Astrocyte (in vitro differentiated cells and primary cell): ENCODE measurements at regions not wholly inside any gene's neighbourhood (a gene's known extent, or its start where the extent isn't known, plus 50 kb on each side); places are given as distances from the start of the nearest gene placed in this dataset.

Source experiments
- DNase-seq: peaks from one replicate; pipeline ENCODE4 v3.0.0-alpha.2; 2010; ENCODE audit warnings: low read depth
- FAIRE-seq: peaks from 2 replicates; lab custom pipeline; 2011; peaks lifted over from hg19 to GRCh38; lab: Jason Lieb, UNC
- H2AFZ ChIP-seq: 2 replicates; pipeline ENCODE4 v1.6.0; 2012; ENCODE audit warnings: low read depth, low read length, inconsistent platforms
- H3K27ac ChIP-seq: 2 replicates; pipeline ENCODE4 v1.5.1; 2011; ENCODE audit warnings: low read depth, low read length, inconsistent platforms
- H3K27me3 ChIP-seq: 2 replicates; pipeline ENCODE4 v1.6.0; 2011; ENCODE audit warnings: low read length, inconsistent platforms; ENCODE audit not compliant: insufficient read depth
- H3K36me3 ChIP-seq: 2 replicates; pipeline ENCODE4 v1.5.1; 2011; ENCODE audit warnings: low read length, inconsistent platforms; ENCODE audit not compliant: insufficient read depth
- H3K4me1 ChIP-seq: 2 replicates; pipeline ENCODE4 v1.5.1; 2011; ENCODE audit warnings: low read length, inconsistent platforms; ENCODE audit not compliant: insufficient read depth
- H3K4me2 ChIP-seq: 2 replicates; pipeline ENCODE4 v1.6.0; 2012; ENCODE audit warnings: low read length, inconsistent platforms
- H3K4me3 ChIP-seq: 2 replicates; pipeline ENCODE4 v1.5.1; 2011; ENCODE audit warnings: low read depth, mild to moderate bottlenecking, low read length, inconsistent platforms; ENCODE audit not compliant: insufficient read depth
- H3K79me2 ChIP-seq: 2 replicates; pipeline ENCODE4 v1.6.0; 2012; ENCODE audit warnings: mild to moderate bottlenecking, low read length, inconsistent platforms; ENCODE audit not compliant: insufficient read depth
- H3K9ac ChIP-seq: 2 replicates; pipeline ENCODE4 v1.6.0; 2012; ENCODE audit warnings: mild to moderate bottlenecking, low read length, inconsistent platforms
- H3K9me3 ChIP-seq: 2 replicates; pipeline ENCODE4 v1.5.1; 2012; ENCODE audit warnings: low read depth, mild to moderate bottlenecking, low read length, inconsistent platforms; ENCODE audit not compliant: insufficient read depth
- H4K20me1 ChIP-seq: 2 replicates; pipeline ENCODE4 v1.6.0; 2012; ENCODE audit warnings: low read length, inconsistent platforms; ENCODE audit not compliant: insufficient read depth
- H3K27ac Mint-ChIP-seq: one replicate; pipeline ENCODE4 v1.8.0; 2021; ENCODE audit warnings: mild to moderate bottlenecking, mixed read lengths; ENCODE audit not compliant: unreplicated experiment
- H3K27me3 Mint-ChIP-seq: one replicate; pipeline ENCODE4 v1.8.0; 2021; ENCODE audit warnings: low read depth, mixed read lengths; ENCODE audit not compliant: unreplicated experiment
- H3K36me3 Mint-ChIP-seq: one replicate; pipeline ENCODE4 v1.8.0; 2021; ENCODE audit warnings: low read depth, mixed read lengths; ENCODE audit not compliant: unreplicated experiment
- H3K4me1 Mint-ChIP-seq: one replicate; pipeline ENCODE4 v1.8.0; 2021; ENCODE audit warnings: low read depth, mixed read lengths; ENCODE audit not compliant: unreplicated experiment
- H3K4me3 Mint-ChIP-seq: one replicate; pipeline ENCODE4 v1.8.0; 2021; ENCODE audit warnings: mild to moderate bottlenecking, moderate library complexity, mixed read lengths; ENCODE audit not compliant: unreplicated experiment
- H3K9me3 Mint-ChIP-seq: one replicate; pipeline ENCODE4 v1.8.0; 2021; ENCODE audit warnings: mild to moderate bottlenecking, mixed read lengths; ENCODE audit not compliant: unreplicated experiment
- CTCF ChIP-seq: IDR thresholded peaks from 2 replicates; pipeline ENCODE4 v1.5.1; 2011; ENCODE audit warnings: low read depth, mild to moderate bottlenecking, inconsistent platforms, low read length, moderate library complexity; ENCODE audit not compliant: insufficient read depth
- EZH2 ChIP-seq: IDR thresholded peaks from 2 replicates; pipeline ENCODE4 v1.6.1; 2012; ENCODE audit warnings: mild to moderate bottlenecking, low read length, inconsistent platforms; ENCODE audit not compliant: insufficient read depth

GRCh38 chr2:8539743-8540551 is 141.9 kb upstream of the ID2 start:
- no peak overlapping the region for H3K27ac ChIP-seq
- Mint-ChIP-seq H3K36me3 (no peaks in the 10 kb centered on the region), H3K4me1 (peaks cover 20% of the 10 kb centered on the region), H3K27ac (no peak overlapping the region), H3K9me3 (no peaks in the 10 kb centered on the region), H3K4me3 (no peak overlapping the region), H3K27me3 (peaks cover 43% of the 10 kb centered on the region)
- no peaks in the 10 kb centered on the region for H3K9me3 ChIP-seq
- H3K27me3 ChIP-seq = no peaks in the 10 kb centered on the region
- TF ChIP-seq CTCF (no peak), EZH2 (no peak)
- H3K4me3 ChIP-seq = no peak overlapping the region
- no peaks in the 10 kb centered on the region for H3K79me2 ChIP-seq
- no peaks in the 10 kb centered on the region for H4K20me1 ChIP-seq
- no peak overlapping the region for H3K4me2 ChIP-seq
- DNase-seq (no peak), FAIRE-seq (no peak)
- no peak overlapping the region for H3K9ac ChIP-seq
- H3K36me3 ChIP-seq = no peaks in the 10 kb centered on the region
- H2AFZ ChIP-seq = no peak overlapping the region
- peaks cover 29% of the 10 kb centered on the region for H3K4me1 ChIP-seq

GRCh38 chr2:8540552-8541055 is 141.3 kb upstream of the ID2 start:
- no peak overlapping the region for H2AFZ ChIP-seq
- H3K4me3 Mint-ChIP-seq = no peak overlapping the region
- no peaks in the 10 kb centered on the region for H3K36me3 ChIP-seq
- no peaks in the 10 kb centered on the region for H4K20me1 ChIP-seq
- no peaks in the 10 kb centered on the region for H3K36me3 Mint-ChIP-seq
- DNase-seq (no peak), FAIRE-seq (no peak)
- no peak for TF ChIP-seq CTCF
- no peak for TF ChIP-seq EZH2
- peak overlapping the region; percentile 14 for H3K27ac Mint-ChIP-seq
- no peaks in the 10 kb centered on the region for H3K79me2 ChIP-seq
- H3K9ac ChIP-seq = no peak overlapping the region
- no peaks in the 10 kb centered on the region for H3K27me3 ChIP-seq
- H3K4me1 ChIP-seq = peaks cover 30% of the 10 kb centered on the region
- no peaks in the 10 kb centered on the region for H3K9me3 Mint-ChIP-seq
- peaks cover 22% of the 10 kb centered on the region for H3K4me1 Mint-ChIP-seq
- H3K4me3 ChIP-seq = no peak overlapping the region
- H3K4me2 ChIP-seq = no peak overlapping the region
- no peaks in the 10 kb centered on the region for H3K9me3 ChIP-seq
- no peak overlapping the region for H3K27ac ChIP-seq
- H3K27me3 Mint-ChIP-seq = peaks cover 43% of the 10 kb centered on the region

- FAIRE-seq (no peak), DNase-seq (no peak)
- Histone ChIP-seq H4K20me1 (no peaks in the 10 kb centered on the region), H3K79me2 (no peaks in the 10 kb centered on the region), H3K36me3 (no peaks in the 10 kb centered on the region), H3K9ac (no peak overlapping the region), H2AFZ (no peak overlapping the region), H3K27me3 (no peaks in the 10 kb centered on the region), H3K4me3 (no peak overlapping the region), H3K9me3 (no peaks in the 10 kb centered on the region), H3K27ac (no peak overlapping the region), H3K4me1 (peaks cover 24% of the 10 kb centered on the region), H3K4me2 (no peak overlapping the region)
- peaks cover 41% of the 10 kb centered on the region for H3K27me3 Mint-ChIP-seq
- TF ChIP-seq CTCF = no peak
- no peak for TF ChIP-seq EZH2
- H3K27ac Mint-ChIP-seq = peak overlapping the region; percentile 14
- peaks cover 17% of the 10 kb centered on the region for H3K4me1 Mint-ChIP-seq
- no peak overlapping the region for H3K4me3 Mint-ChIP-seq
- no peaks in the 10 kb centered on the region for H3K9me3 Mint-ChIP-seq
- H3K36me3 Mint-ChIP-seq = no peaks in the 10 kb centered on the region
Measured at GRCh38 chr2:8541223-8541622, 140.6 kb upstream of the ID2 start.
